Muscle of leg (tissue), 3 donors: ENCODE measurements at regions not wholly inside any gene's neighbourhood (a gene's known extent, or its start where the extent isn't known, plus 50 kb on each side); places are given as distances from the start of the nearest gene placed in this dataset.

ENCODE experiments used
- DNase-seq: peaks from one replicate; pipeline ENCODE4 v3.0.0; 2013
- H3K27ac ChIP-seq: one replicate; pipeline ENCODE4 v1.5.1; 2013; ENCODE audit warnings: mild to moderate bottlenecking, low read length, control low read depth
- H3K27me3 ChIP-seq: one replicate; pipeline ENCODE4 v1.6.1; 2013; ENCODE audit warnings: low read length; ENCODE audit not compliant: control insufficient read depth, insufficient read depth
- H3K36me3 ChIP-seq: one replicate; pipeline ENCODE4 v1.6.1; 2013; ENCODE audit warnings: low read length; ENCODE audit not compliant: control insufficient read depth, insufficient read depth
- H3K4me1 ChIP-seq: one replicate; pipeline ENCODE4 v1.6.1; 2013; ENCODE audit warnings: low read length; ENCODE audit not compliant: control insufficient read depth, insufficient read depth
- H3K4me3 ChIP-seq: one replicate; pipeline ENCODE4 v1.5.1; 2013; ENCODE audit warnings: low read length, control low read depth
- H3K9me3 ChIP-seq: replicated peaks from 2 replicates; pipeline ENCODE4 v1.6.1; 2013; ENCODE audit warnings: low read depth, low read length; ENCODE audit not compliant: control insufficient read depth
- WGBS: methylation state at CpG from one replicate; pipeline ENCODE4 v1.1.5; 2013; ENCODE audit warnings: missing lambda C conversion rate; ENCODE audit not compliant: insufficient coverage; 5-methylcytosine and 5-hydroxymethylcytosine counted together

- no peak overlapping the region for H3K4me3 ChIP-seq
- no peaks in the 10 kb centered on the region for H3K9me3 ChIP-seq
- no peak overlapping the region for H3K27ac ChIP-seq
- WGBS = 46% methylated on average over 3 of the region's 4 CpGs
- peaks cover 6% of the 10 kb centered on the region for H3K27me3 ChIP-seq
- H3K36me3 ChIP-seq = no peaks in the 10 kb centered on the region
- peak; percentile 63 for DNase-seq
- peaks cover 11% of the 10 kb centered on the region for H3K4me1 ChIP-seq
Measured at GRCh38 chr2:120531863-120532600, 186.1 kb downstream of the INHBB start.

DNA sequence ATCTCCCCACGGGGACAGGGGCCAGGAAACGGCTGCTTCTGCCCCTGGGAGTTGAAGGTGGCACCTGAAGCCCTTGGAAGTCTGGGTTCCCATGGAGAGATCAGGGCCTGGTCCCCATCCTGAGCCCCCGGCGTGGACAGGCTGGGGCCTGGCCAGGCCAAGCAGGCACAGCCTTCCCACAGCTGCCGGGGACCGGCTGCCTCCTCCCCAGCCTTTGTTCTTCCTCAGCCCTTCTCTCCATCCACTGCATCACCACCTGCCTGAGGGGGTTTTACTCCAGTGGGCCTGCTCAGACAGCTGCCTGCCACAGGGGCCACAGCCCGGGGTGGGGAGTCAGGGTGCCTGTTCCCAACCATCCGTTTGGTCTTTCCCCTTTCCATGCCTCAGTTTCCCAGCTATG is 187.7 kb downstream of the INHBB start:
- WGBS = 60% methylated on average over 4 of the region's 8 CpGs

GRCh38 chr2:120534457-120534856 is 188.5 kb downstream of the INHBB start:
- no peak for DNase-seq
- H3K27ac ChIP-seq = no peak overlapping the region
- no peaks in the 10 kb centered on the region for H3K27me3 ChIP-seq
- WGBS = 96% methylated on average over 3 of the region's 4 CpGs
- no peaks in the 10 kb centered on the region for H3K9me3 ChIP-seq
- peaks cover 11% of the 10 kb centered on the region for H3K4me1 ChIP-seq
- H3K4me3 ChIP-seq = no peak overlapping the region
- no peaks in the 10 kb centered on the region for H3K36me3 ChIP-seq

More for the DNA sequence above, 187.7 kb downstream of the INHBB start:
- no peaks in the 10 kb centered on the region for H3K9me3 ChIP-seq
- H3K4me3 ChIP-seq = no peak overlapping the region
- DNase-seq = no peak
- H3K4me1 ChIP-seq = peaks cover 11% of the 10 kb centered on the region
- H3K27ac ChIP-seq = no peak overlapping the region
- H3K27me3 ChIP-seq = peaks cover 4% of the 10 kb centered on the region
- H3K36me3 ChIP-seq = no peaks in the 10 kb centered on the region

DNA sequence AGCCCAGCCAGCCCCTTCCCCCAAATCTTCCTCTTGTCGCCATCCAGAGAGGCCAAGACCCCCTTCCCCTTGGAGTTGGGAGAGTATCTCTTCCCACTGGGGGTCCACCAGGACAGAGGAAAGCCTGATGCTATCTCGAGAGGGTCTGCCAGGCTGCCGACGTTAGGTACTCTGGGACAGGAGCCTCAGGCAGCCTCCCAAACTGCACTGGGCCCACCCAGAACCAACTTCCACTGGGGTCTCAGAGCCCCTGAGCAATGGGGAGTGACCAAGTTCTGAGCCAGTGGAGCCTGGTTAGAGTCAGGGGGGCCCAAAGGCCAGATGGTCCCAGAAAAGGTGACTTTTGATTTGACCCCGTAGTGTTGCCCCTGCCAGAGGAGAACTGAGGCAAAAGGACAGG is 189.1 kb downstream of the INHBB start:
- WGBS = 79% methylated on average over 4 of the region's 5 CpGs
- peaks cover 2% of the 10 kb centered on the region for H3K27me3 ChIP-seq
- DNase-seq = no peak

DNA sequence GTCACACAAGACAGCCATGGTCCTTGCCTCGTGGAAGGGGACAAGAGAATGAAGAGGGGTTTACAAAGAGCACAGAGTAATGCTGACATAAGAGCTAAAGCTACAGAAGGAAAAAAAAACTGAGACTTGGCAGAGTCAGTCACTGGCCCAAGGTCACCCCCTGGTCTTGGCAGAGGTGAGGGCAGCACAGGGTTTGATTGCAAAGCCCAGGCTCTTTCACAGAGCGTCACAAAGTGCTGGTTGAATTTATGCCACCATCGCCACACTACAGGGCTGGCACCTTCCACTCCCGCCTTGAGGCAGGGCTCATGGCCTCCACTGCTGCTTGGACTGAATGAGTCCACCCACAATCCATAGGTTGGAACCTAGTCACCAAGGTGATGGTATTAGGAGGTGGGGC is 190.2 kb downstream of the INHBB start:
- Histone ChIP-seq H3K27ac (no peak overlapping the region), H3K27me3 (peaks cover 2% of the 10 kb centered on the region), H3K9me3 (no peaks in the 10 kb centered on the region), H3K4me1 (peaks cover 19% of the 10 kb centered on the region), H3K36me3 (no peaks in the 10 kb centered on the region), H3K4me3 (no peak overlapping the region)
- DNase-seq = no peak
- WGBS = 77% methylated on average over 2 of the region's 4 CpGs

More for the DNA sequence above, 189.1 kb downstream of the INHBB start:
- Histone ChIP-seq H3K9me3 (no peaks in the 10 kb centered on the region), H3K4me1 (peaks cover 12% of the 10 kb centered on the region), H3K4me3 (no peak overlapping the region), H3K27ac (no peak overlapping the region), H3K36me3 (no peaks in the 10 kb centered on the region)

- Histone ChIP-seq H3K9me3 (no peaks in the 10 kb centered on the region), H3K27ac (no peak overlapping the region), H3K4me1 (peaks cover 15% of the 10 kb centered on the region), H3K27me3 (peaks cover 2% of the 10 kb centered on the region), H3K4me3 (no peak overlapping the region), H3K36me3 (no peaks in the 10 kb centered on the region)
- 68% methylated on average over 7 of the region's 12 CpGs for WGBS
- no peak for DNase-seq
Measured at GRCh38 chr2:120538691-120539423, 192.9 kb downstream of the INHBB start.

- peaks cover 15% of the 10 kb centered on the region for H3K4me1 ChIP-seq
- WGBS = 64% methylated on average over 15 of the region's 15 CpGs
- H3K27ac ChIP-seq = no peak overlapping the region
- no peak for DNase-seq
- H3K36me3 ChIP-seq = no peaks in the 10 kb centered on the region
- peaks cover 3% of the 10 kb centered on the region for H3K27me3 ChIP-seq
- H3K9me3 ChIP-seq = no peaks in the 10 kb centered on the region
- no peak overlapping the region for H3K4me3 ChIP-seq
Measured at GRCh38 chr2:120539424-120539936, 193.5 kb downstream of the INHBB start.

DNA sequence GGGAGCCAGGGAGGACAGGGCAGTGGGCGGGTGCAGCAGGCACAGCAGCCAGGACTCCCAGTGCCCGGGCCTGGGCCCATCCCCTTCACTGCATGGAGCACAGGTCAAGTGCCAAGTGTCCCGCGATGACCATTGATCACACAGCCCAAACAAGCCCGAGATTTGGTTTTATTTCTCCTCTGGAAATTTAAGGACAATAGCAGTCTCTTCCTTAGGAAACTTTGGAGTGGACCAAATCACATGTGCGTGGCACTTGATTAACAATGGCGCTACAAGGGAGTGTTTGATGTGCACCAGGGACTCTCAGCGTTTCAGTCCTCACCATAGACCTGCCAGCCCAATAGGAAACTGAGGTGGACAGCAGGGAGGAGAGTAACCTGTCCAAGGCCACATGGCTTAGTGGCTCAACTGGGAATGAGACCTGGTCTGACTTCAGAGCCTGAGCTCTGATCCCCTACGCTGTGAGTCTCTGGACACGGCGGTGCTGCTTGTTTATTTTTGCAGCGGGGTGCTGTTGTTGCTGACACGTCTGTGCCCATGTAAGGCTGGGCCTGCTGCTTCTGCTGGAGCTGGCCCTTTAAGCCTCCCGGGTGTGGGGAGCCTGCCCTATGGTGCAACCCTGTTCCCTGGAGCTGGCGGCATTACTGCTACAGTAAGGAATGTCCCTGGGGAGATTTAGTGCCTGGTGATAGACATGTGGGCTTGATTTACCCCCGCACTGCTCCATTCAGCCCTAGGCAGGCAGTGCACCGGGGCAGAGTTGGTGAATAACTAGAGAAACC is 194.2 kb downstream of the INHBB start:
- WGBS = 82% methylated on average over 9 of the region's 17 CpGs
- no peaks in the 10 kb centered on the region for H3K9me3 ChIP-seq
- H3K27me3 ChIP-seq = peaks cover 4% of the 10 kb centered on the region
- no peaks in the 10 kb centered on the region for H3K36me3 ChIP-seq
- no peak overlapping the region for H3K4me3 ChIP-seq
- H3K27ac ChIP-seq = no peak overlapping the region
- peaks cover 15% of the 10 kb centered on the region for H3K4me1 ChIP-seq
- DNase-seq = no peak

GRCh38 chr2:120540719-120541552 is 194.7 kb upstream of the GLI2 start:
- H3K27me3 ChIP-seq = peaks cover 5% of the 10 kb centered on the region
- no peak for DNase-seq
- no peaks in the 10 kb centered on the region for H3K36me3 ChIP-seq
- H3K4me3 ChIP-seq = no peak overlapping the region
- H3K27ac ChIP-seq = no peak overlapping the region
- H3K9me3 ChIP-seq = no peaks in the 10 kb centered on the region
- WGBS = 73% methylated on average over 9 of the region's 13 CpGs
- H3K4me1 ChIP-seq = peaks cover 20% of the 10 kb centered on the region
